ENCODE measurements at regions not wholly inside any gene's neighbourhood (a gene's known extent, or its start where the extent isn't known, plus 50 kb on each side); places are given as distances from the start of the nearest gene placed in this dataset.

DNA sequence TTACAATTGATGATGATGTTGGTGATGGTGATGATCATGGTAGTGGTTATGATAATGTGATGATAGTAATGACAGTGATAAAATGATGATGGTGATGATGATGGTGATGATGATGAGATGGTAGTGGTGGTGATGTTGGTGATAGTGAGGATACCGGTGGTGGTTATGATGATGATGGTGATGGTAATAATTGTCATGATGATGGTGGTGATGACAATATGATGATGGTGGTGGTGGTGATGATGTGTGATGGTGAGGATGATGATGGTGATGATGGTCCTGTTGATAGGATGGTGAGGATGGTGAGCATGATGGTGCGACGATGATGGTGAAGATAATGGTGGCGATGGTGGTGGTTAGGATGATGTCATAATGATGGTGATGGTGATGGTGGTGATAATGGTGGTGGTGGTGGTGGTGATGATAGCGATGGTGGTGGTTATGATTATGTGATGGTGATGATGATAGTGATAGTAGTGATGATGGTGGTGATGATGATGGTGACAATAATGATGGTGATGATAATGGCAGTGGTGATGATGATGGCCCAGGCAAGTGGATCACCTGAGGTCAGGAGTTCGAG, 1129.9 kb downstream of the BRD1 start:
- no peak overlapping the region for H3K4me3 ChIP-seq (ENCODE audit: low read depth, low read length)

DNA sequence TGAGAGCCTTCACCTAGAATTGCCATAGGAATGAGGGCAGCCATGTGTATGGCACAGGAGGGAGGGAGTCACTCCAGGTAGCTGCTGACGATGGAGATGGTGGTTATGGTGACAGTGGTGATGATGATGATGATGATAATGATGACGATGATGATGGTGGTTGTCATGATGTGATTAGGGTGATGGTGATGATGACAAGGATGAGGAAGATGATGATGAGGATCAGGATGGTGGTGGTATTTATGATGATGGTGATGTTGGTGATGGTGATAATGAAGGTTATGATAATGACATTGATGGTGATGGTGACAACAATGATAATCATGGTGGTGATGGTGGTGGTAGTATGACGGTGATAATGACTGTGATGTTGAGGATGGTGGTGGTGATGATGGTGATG, 1130.5 kb downstream of the BRD1 start:
- H3K4me3 ChIP-seq (ENCODE audit: low read depth, low read length): no peak overlapping the region

DNA sequence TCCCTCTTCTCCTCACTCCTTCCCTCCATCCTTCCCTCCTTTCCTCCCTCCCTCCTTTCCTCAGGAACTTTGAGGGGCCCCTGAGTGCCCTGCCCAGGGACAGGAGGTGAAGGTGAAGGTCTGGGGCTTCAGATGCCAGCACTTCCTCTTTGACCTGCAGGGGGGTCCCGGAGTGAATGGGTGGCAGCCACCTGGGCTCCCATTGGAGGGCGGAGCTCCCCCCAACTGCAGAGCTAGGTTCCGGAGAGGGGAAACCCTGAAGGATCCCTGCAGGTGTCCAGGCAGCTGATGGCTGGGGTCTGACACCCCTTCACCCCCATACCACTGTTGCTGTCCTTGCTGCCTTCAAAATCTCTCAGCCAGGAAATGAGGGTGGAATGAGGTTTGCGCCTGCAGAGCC, 1131.3 kb downstream of the BRD1 start:
- no peak overlapping the region for H3K4me3 ChIP-seq (ENCODE audit: low read depth, low read length)

DNA sequence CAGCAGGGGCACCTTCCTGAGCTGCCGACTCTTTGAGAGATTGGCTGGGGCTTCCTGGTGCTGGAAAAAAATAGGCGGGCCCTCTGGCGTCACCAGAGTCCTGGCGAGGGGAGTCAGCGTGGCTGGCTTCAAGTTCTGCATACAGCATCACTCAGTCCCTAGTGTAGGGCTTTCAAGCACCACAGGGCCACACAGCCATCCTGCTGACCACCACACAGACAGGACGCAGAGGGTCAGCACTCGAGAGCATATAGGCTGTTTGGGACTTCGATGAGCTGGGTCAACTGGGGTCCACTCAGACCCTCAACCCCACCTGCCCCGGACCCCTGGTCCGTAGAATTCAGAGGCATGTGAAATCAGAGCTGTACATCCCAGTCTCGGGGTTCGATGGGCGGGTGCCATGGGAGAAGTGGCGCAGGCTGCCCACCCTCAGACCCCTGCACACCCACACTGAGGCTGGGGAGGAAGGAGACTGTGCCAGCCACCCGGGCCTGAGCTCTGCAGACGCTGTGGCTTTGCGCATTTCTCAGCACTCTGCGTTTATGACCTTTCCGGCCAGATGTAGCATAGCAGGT, 1131.9 kb downstream of the BRD1 start:
- no peak overlapping the region for H3K4me3 ChIP-seq (ENCODE audit: low read depth, low read length)

DNA sequence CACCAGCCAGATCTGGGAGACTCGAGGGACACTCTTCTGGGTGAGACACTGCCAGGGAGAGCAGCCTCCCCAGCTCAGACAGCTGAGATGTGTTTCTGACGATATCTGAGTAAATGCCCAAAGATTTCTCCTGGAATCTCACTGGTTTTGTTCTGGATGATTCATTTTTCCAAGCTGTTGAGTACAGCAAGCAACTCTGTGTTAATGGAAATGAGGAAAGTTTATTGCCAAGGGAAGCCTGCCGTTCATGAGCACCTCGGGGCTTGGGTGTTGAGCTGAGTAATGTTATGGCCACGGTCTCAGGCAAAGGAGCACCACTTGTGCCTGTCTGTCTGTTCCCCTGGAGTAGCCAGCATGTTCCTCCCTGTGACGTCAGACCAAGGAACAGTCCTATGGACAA, 1132.4 kb downstream of the BRD1 start:
- no peak overlapping the region for H3K4me3 ChIP-seq (ENCODE audit: low read depth, low read length)

DNA sequence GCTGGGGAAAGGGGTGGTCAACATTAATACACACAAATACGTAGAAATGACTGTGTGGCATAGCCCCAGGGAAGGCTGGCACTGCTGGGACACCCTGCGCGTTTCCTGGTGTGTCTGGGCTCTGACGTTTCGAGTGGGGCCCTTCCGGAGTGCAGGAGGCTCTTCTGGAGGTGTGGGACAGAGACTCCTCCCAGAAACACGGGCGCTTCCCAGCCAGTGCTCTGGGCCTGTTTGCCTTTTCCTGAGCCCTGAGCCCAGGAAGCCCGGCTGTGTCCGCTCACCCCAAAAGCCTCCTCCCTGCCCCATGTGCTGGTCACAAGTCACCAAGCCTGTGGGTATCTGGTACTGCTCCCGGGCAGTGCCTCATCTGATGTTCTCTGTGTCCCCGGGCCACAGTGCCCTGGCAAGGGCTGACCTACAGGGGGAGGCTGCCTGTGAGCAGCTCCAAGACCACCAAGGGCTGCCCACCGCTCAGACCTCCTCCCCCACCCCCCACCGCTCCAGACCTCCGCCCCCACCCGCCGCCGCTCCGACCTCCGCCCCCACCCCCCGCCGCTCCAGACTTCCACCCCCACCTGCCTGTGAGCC, 1133.3 kb downstream of the BRD1 start:
- H3K4me3 ChIP-seq (ENCODE audit: low read depth, low read length): no peak overlapping the region

DNA sequence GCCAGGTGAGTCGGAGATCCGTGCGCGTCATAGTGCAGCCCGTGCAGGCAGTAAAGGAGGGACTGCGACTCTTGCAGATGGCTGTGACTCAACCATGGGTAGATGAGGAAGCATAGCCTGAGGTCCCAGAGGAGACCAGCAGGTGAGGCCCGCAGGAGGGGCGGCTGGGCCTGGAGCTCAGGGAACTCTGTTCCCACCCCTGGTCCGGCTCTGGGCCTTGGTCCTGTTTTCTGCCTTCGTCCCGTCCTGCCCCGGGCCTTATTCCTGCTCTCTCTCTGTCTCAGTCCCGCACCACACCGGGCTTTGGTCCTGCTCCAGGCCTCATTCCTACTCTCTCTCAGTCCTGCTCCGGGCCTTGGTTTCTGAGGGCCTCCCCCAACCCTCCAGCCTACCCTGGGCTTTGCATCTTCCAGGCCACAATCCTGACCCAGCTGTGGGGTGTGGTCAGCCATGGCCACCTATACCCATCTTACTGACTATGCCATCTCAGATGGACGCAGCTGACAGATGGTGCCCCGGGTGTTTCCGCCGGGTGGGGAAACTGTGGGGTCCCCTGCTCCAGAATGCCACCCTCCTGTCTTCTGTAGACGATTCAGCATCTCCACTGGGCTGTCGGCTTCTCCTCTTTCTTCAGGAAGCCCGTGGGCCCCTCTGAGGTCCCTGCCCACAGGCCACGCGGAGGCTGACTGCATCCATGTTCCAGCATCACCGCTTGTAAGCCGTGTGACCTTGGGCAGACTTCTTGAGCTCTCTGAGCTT, 1134.1 kb downstream of the BRD1 start:
- no peak overlapping the region for H3K4me3 ChIP-seq (ENCODE audit: low read depth, low read length)

DNA sequence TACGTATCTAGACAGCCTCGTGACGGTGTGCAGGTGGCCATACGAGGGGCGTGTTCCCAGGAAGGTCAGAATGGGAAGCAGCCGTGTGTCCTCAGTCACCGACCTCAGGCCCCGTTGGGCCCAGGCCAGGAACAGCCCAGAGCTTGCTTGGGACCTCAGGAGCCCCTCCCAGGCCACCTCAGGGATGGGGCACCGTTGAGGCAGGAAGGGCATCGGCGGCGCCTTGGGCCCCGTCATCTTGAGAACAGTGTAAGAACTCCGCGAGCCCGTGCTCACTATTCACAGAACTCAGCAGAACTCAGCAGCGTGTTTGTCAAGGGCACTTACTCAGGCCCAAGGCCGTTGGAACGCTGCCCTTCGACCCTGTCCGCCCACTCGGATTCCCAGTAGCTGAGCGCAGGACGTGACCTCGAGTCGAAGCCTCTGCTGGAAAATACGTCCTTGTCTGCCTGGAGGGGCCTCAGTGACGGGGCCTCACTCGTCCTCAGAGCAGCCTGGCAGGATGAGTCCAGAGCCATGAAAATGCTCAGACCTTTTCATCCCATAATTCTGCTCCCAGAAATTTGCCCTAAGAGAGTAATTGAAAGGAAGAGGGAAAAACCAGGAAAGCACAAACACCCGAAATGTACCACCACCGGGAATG, 1134.8 kb downstream of the BRD1 start:
- no peak overlapping the region for H3K4me3 ChIP-seq (ENCODE audit: low read depth, low read length)

DNA sequence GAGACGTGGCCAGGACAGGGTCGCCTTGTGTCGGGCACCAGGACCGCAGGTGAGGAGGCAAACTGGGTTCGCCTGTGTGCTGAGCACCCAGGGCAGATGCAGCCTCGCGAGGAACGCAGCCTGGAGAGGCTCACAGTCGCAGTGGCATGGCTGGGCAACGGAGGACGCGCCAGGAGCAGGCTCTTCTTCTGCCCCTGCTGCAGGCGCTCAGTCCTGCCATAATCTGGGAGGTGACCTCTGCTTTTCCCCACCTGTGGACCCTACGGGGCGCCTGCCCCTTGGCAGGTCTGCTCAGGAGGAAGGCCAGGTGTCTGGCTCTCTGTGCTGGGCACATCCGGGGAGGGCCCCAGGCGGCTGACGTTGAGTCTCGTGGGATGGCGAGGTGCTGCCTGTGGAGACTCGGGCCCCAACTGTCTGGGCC, 1136.2 kb downstream of the BRD1 start:
- no peak overlapping the region for H3K4me3 ChIP-seq (ENCODE audit: low read depth, low read length)

DNA sequence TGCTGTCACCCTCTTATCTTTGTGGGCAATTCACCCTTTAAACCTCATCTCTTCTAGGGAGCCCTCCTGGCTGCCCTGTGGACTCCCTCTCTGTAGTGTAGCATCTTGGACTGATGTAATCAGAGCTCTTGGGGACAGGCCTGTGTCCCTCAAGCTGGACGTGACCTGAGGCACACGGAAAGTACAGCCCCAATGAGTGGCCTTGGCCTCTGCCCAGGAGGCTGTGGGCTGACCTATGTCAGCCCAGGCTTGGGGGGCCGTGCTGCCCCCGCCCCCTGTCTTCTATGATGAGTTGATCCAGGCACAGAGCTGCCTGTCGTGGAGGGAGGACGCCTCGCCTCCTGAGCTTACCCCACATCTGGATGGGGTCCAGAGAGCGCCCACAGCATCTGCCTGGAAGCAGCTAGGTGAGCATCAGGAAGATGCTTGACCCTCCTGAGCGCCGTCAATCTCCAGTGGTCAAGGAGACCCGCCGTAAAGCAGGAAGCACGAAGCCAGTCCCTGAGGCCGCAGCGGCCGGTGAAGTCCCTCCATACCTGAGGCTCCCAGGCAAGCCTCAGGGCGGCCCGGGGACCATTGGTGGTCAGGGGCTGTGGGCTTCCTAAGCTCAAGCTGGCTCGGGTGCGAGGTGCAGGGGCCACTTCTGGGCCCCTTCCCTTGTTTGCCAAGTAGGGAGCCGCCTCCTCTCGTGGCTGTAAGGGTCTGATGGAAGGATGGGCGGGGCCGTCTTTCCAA, 1136.9 kb downstream of the BRD1 start:
- H3K4me3 ChIP-seq (ENCODE audit: low read depth, low read length): no peak overlapping the region

DNA sequence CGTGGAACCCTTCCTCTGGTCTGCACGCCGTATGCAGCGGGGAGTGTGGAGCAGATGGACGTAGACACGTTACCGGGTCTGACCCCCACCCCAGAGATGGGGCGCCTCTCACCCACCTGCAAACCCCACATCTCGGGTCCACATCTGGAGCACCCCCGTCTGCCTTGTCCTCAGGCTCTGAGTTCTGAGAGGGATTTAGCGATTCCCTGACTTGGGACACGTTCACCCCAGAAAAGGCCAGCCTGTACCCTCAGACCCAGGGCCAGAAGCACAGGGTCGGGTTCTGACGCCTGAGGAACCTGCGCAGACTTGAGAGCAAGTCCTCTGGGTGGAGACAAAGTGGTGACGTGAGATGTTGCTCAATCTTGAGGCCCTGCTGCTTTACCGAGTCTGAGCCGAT, 1138.5 kb downstream of the BRD1 start:
- H3K4me3 ChIP-seq (ENCODE audit: low read depth, low read length): no peak overlapping the region

DNA sequence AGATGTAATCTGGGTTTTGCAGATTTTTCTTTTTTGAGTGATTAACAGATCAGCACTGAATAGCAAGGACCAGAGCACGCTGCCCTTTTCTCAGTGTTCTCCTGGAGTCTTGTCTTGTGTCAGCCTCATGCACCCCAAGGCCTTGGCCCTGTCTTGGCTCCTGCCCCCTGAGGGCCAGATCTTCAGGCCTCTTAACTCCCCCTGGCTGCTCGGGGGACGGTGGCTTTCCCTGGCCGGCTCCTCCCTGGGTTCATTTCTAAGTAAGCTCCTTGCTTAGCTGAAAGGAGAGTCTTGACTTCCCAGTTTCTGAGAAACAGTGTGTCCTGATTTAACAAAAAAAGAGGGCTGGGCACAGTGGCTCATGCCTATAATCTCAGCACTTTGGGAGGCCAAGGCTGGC, 1139.3 kb downstream of the BRD1 start:
- H3K4me3 ChIP-seq (ENCODE audit: low read depth, low read length): no peak overlapping the region

DNA sequence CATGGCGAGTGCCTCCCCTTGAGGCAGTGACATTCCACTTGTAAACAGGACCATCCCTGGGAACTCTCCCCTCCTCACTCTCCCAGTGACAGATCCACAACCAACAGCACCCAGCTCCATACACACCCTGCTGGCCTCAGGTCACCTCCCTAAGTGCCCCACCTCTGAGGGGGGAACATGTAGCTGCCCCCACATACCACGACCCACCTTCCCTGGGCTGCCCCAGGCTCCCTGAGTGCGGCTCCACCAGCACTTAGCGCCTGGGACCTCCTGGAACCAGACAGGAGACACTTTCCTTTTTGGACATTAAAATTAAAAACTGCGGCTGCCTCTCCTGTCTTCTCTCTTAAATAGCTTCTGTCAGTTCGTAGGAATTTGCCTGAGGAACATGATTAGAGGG, 1140.1 kb downstream of the BRD1 start:
- no peak overlapping the region for H3K4me3 ChIP-seq (ENCODE audit: low read depth, low read length)

DNA sequence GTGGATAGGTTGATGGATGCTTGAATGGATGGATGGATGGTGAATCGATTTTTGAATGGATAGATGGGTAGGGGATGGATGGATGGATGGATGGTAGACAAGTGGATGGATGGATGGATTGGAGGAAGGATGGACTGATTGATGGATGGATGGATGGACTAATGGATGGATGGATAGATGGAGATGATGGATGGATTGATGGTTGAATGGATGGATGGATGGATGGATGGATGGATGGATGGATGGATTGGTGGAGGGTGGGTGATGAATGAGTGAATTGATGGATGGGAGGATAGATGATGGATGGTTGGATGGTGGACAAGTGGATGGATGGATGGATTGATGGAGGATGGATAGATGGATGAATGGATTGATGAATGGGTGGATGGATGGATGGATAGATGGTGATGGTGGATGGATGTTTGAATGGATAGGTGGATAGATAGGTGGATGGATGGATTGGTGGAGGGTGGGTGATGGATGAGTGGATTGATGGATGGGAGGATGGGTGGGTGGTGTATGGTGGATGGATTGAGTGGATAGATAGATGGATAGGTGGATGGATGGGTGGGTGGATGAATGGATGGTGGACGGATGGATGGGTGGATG, 1140.9 kb downstream of the BRD1 start:
- H3K4me3 ChIP-seq (ENCODE audit: low read depth, low read length): no peak overlapping the region

DNA sequence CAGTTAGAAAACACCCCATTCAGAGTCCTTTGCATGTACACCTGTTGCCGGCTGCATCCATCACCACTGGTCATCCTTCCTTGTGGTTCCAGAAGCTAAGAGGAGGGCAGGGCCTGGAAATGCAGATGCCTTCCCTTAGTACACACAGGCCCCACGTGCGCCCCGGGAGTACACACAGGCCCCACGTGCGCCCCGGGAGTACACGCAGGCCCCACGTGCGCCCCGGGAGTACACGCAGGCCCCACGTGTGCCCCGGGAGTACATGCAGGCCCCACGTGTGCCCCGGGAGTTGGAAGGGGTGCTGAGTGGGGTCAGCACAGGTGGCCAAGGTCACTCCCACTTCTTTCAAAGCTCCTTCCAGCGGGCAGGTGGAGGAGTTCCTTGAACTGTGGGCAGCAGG, 1141.9 kb downstream of the BRD1 start:
- H3K4me3 ChIP-seq (ENCODE audit: low read depth, low read length): no peak overlapping the region

DNA sequence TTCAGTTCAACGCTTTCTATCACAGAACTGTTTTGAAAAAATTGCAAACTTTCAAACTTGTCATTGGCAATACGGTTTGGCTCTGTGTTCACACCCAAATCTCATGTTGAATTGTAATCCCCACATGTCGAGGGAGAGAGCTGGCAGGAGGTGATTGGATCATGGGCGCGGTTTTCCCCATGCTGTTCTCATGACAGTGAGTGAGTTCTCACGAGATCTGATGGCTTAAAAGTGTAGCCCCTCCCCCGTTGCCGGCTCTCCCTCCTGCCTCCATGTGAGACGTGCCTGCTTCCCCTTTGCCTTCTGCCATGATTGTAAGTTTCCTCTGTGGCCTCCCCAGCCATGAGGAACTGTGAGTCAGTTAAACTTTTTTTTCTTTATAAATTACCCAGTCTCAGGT, 1144.0 kb downstream of the BRD1 start:
- no peak overlapping the region for H3K4me3 ChIP-seq (ENCODE audit: low read depth, low read length)

DNA sequence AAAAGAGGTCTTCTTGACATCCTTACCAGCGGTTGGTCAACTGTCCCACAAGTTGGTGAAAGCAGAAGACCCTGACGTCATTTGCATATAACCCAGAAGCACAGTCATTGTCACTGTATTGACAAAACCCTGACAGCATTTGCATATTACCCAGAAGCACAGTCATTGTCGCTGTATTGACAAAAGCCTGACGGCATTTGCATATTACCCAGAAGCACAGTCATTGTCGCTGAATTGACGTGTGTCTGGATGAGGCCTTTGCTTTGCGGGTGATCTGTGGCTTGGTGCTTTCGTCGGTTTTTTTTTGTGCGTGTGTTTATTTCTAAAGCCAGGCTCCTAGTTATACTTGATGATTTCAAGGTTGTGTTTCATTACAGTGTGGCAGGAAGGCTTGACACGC, 1145.2 kb downstream of the BRD1 start:
- H3K4me3 ChIP-seq (ENCODE audit: low read depth, low read length): no peak overlapping the region

DNA sequence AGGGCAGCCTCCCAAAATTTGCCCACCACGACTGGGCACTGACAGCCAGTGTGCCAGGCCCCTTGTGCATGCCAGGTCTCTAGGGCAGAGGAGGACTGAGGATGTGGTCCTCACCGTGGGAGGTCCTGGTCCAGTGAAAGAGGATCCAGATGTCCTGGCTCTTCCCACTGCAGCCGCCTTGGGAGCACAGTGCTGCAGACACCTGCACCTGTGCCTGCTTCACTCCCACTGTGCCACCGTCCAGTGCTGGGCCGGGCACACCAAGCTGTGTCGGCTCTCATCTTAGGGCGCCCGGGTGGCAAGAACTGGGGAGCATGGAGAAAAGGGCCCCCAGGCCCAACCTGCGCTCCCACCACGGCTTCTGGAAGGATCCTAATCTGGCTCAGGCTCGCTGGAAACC, 1147.1 kb downstream of the BRD1 start:
- no peak overlapping the region for H3K4me3 ChIP-seq (ENCODE audit: low read depth, low read length)

DNA sequence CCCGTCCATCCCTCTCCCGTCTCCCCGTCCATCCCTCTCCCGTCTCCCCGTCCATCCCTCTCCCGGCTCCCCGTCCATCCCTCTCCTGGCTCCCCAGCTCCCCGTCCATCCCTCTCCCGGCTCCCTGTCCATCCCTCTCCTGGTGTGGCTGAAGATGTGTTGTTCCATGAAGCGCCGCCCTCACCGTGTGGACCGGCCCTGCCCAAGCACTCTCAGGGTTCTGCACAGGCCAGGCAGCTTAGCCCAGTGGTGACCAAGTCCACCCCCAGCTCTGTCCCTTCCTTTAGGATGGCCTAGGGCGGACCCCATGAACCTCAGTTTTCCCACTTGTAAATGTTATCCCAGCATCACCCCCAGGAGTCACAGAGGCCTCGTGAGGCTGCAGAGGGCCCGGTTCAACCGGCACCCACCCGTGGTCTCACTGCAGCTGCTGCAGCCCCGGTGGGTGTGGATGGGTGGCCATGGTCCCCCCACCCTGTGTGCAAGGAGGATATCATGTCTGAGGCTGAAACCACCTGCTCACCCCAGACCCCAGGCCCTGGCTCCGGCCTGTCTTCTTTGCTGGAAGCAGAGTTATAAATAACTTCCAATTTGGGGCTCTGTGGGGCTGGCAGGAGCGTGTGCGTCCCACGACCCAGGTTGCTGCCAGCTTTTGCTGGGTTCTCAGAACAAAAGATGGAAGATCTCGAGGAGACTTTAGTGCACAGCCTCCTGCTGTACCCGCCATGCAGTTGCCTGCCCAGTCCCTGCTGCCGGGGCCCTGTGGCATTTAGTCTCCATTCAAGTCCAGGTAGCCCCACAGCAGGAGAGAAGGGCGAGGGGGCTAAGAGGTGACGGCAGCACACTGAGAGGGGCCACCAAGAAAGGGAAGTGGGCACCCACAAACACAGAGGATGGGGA, 1147.8 kb downstream of the BRD1 start:
- H3K4me3 ChIP-seq (ENCODE audit: low read depth, low read length): no peak overlapping the region
